ENCODE measurements at regions not wholly inside any gene's neighbourhood (a gene's known extent, or its start where the extent isn't known, plus 50 kb on each side); places are given as distances from the start of the nearest gene placed in this dataset.
A peak's percentile ranks its signal among the peaks of the same experiment; 100 is the strongest.

- DNase-seq, result no peak
Measured at GRCh38 chr9:89869793-89870580, 265.2 kb downstream of the GADD45G start.

- no peak for DNase-seq
Measured at GRCh38 chr9:89871871-89872331, 267.1 kb downstream of the GADD45G start.

- no peak for DNase-seq
Measured at GRCh38 chr9:89872426-89872912, 267.7 kb downstream of the GADD45G start.

GRCh38 chr9:89872913-89873707 lies 268.3 kb downstream of the GADD45G start:
- no peak for DNase-seq

- DNase-seq, result no peak
Measured at GRCh38 chr9:89873801-89874200, 269.0 kb downstream of the GADD45G start.

- DNase-seq, result peak; percentile 61
Measured at GRCh38 chr9:89874351-89875321, 269.8 kb downstream of the GADD45G start.

- no peak for DNase-seq
Measured at GRCh38 chr9:89877051-89878002, 272.5 kb downstream of the GADD45G start.

GRCh38 chr9:89878003-89878411 lies 273.2 kb downstream of the GADD45G start:
- DNase-seq, result no peak

- DNase-seq, result no peak
Measured at GRCh38 chr9:89878687-89879086, 273.9 kb downstream of the GADD45G start.

GRCh38 chr9:89879276-89879675 lies 274.5 kb downstream of the GADD45G start:
- no peak for DNase-seq

GRCh38 chr9:89879701-89880100 lies 274.9 kb downstream of the GADD45G start:
- no peak for DNase-seq

- no peak for DNase-seq
Measured at GRCh38 chr9:89880161-89880560, 275.3 kb downstream of the GADD45G start.

GRCh38 chr9:89880721-89881120 lies 275.9 kb downstream of the GADD45G start:
- no peak for DNase-seq

- no peak for DNase-seq
Measured at GRCh38 chr9:89881431-89881830, 276.6 kb downstream of the GADD45G start.

- DNase-seq, result no peak
Measured at GRCh38 chr9:89882930-89883361, 278.1 kb downstream of the GADD45G start.

GRCh38 chr9:89883401-89884341 lies 278.9 kb downstream of the GADD45G start:
- no peak for DNase-seq

- DNase-seq, result no peak
Measured at GRCh38 chr9:89884356-89885083, 279.7 kb downstream of the GADD45G start.

GRCh38 chr9:89885156-89885555 lies 280.3 kb downstream of the GADD45G start:
- no peak for DNase-seq

- no peak for DNase-seq
Measured at GRCh38 chr9:89886281-89886700, 281.5 kb downstream of the GADD45G start.
